ENCODE measurements at regions not wholly inside any gene's neighbourhood (a gene's known extent, or its start where the extent isn't known, plus 50 kb on each side); places are given as distances from the start of the nearest gene placed in this dataset.

DNA sequence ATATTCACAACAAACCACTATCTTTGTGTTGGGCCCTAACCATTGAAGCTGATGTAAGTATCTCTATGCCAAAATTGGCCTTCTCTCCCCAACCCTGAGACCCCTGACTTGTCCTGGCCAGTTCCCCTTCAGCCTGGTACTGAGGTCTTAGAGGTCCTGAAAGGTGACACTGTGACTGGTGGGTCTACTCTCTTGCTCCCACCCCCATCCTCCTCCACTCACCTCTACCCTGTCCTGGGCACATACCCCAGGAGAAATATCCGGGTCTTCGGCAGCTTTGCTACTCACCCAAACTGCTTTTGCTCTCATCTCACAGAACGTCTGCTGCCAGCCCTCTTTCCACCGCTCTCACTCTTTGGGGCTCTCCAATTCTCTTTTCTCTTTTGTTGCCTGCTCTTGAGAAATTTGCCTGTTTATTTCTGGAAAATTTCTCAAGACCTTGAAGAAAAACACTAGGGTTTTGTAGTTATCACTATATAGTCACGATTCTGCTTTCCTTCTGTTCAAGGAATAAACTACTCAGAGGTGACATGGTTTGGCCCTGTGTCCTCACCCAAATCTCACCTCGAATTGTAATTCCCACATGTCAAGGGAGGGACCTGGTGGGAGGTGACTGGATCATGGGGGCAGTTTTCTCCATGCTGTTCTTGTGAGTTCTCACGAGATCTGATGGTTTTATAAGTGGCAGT, 133.8 kb upstream of the PKDCC start:
- TF ChIP-seq, protein P1, sequence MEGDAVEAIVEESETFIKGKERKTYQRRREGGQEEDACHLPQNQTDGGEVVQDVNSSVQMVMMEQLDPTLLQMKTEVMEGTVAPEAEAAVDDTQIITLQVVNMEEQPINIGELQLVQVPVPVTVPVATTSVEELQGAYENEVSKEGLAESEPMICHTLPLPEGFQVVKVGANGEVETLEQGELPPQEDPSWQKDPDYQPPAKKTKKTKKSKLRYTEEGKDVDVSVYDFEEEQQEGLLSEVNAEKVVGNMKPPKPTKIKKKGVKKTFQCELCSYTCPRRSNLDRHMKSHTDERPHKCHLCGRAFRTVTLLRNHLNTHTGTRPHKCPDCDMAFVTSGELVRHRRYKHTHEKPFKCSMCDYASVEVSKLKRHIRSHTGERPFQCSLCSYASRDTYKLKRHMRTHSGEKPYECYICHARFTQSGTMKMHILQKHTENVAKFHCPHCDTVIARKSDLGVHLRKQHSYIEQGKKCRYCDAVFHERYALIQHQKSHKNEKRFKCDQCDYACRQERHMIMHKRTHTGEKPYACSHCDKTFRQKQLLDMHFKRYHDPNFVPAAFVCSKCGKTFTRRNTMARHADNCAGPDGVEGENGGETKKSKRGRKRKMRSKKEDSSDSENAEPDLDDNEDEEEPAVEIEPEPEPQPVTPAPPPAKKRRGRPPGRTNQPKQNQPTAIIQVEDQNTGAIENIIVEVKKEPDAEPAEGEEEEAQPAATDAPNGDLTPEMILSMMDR (conservative IDR thresholded peaks at IDR 0.05 in 1 of 2, IDR thresholded peaks at IDR 0.05 in 1 of 2; ENCODE audit: low read depth in 1 of 2, low read length in 2 of 2): no peak
- no peak for TF ChIP-seq EZH2 (IDR thresholded peaks at IDR 0.05; ENCODE audit: low read length, missing control alignments)

All from fibroblast of lung (primary cell).